ENCODE measurements at regions not wholly inside any gene's neighbourhood (a gene's known extent, or its start where the extent isn't known, plus 50 kb on each side); places are given as distances from the start of the nearest gene placed in this dataset.

DNA sequence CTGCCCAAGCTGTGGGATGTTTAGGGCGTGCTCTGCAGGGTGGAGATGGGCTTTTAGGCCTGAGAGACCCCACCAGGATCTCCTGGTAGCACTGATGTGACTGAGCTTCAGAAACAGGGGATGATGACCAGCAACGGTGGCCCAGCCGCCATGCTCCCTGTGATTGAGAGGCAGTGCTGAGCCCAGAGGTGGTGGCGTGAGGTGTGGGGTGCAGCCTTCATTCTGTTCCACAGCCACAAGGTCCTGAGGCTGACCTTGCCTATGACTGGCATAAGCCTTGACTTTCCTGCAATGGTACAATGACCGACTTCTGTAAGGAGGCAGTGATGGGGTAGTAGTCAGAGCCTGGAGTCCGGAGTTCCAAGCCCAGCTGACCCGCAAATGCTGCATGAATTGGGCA is 263.3 kb downstream of the TSN start:
- DNase-seq (ENCODE audit: low read depth, low spot score) = no peak
- TF ChIP-seq, protein P1, sequence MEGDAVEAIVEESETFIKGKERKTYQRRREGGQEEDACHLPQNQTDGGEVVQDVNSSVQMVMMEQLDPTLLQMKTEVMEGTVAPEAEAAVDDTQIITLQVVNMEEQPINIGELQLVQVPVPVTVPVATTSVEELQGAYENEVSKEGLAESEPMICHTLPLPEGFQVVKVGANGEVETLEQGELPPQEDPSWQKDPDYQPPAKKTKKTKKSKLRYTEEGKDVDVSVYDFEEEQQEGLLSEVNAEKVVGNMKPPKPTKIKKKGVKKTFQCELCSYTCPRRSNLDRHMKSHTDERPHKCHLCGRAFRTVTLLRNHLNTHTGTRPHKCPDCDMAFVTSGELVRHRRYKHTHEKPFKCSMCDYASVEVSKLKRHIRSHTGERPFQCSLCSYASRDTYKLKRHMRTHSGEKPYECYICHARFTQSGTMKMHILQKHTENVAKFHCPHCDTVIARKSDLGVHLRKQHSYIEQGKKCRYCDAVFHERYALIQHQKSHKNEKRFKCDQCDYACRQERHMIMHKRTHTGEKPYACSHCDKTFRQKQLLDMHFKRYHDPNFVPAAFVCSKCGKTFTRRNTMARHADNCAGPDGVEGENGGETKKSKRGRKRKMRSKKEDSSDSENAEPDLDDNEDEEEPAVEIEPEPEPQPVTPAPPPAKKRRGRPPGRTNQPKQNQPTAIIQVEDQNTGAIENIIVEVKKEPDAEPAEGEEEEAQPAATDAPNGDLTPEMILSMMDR (IDR thresholded peaks at IDR 0.05; ENCODE audit: low read depth, low read length) = no peak
- H3K4me3 ChIP-seq (ENCODE audit: low read depth, low read length) = no peak overlapping the region
- in situ Hi-C loops (cut with HindIII; ENCODE audit: low sequenced_read_pairs) = no loop called here

DNA sequence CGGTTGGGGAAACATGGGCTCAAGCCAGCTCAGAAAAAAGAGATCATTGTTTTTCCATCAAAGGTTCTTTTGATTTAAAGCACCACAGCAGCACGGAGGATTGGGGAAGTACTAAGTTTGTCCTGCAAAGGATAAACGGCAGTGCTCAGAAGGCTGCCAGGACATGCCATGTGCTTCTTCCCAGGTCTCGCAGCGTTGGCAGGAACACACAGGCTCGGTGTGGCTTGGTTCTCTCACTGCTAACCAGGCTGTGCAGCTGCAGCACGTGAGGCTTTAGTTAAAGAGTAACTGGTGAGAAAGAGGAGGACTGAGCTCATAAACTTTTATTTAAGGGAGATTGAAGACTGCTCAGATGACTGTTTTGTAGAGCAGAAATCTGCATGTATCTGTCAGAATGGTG is 264.3 kb downstream of the TSN start:
- in situ Hi-C loops (cut with HindIII; ENCODE audit: low sequenced_read_pairs) = no loop called here

DNA sequence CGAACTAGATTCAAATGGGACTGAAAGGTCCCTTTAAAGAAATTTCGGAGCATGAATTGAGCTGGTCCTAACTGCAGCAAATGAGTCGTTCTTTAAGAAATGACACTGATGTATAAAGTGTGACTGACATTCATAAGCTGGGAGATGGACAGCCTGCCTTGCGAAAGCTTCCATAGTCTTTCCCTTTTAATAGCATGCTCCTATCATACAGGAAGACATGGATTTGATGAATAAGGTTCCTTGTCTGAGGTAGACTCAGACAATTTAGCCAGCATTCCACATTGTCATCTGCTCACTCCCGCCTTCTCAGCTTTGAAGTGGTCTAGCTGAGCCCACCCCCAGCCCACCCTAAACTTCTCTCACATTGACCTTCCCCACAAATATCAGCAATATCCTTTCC is 264.9 kb downstream of the TSN start:
- TF ChIP-seq, protein P1 (IDR thresholded peaks at IDR 0.05; ENCODE audit: low read depth, low read length) = no peak
- H3K4me3 ChIP-seq (ENCODE audit: low read depth, low read length) = no peak overlapping the region
- no peak for DNase-seq (ENCODE audit: low read depth, low spot score)
- in situ Hi-C loops (cut with HindIII; ENCODE audit: low sequenced_read_pairs) = no loop called here

More for the DNA sequence above, 264.3 kb downstream of the TSN start:
- DNase-seq (ENCODE audit: low read depth, low spot score) = no peak
- TF ChIP-seq, protein P1 (IDR thresholded peaks at IDR 0.05; ENCODE audit: low read depth, low read length) = no peak
- H3K4me3 ChIP-seq (ENCODE audit: low read depth, low read length) = no peak overlapping the region

DNA sequence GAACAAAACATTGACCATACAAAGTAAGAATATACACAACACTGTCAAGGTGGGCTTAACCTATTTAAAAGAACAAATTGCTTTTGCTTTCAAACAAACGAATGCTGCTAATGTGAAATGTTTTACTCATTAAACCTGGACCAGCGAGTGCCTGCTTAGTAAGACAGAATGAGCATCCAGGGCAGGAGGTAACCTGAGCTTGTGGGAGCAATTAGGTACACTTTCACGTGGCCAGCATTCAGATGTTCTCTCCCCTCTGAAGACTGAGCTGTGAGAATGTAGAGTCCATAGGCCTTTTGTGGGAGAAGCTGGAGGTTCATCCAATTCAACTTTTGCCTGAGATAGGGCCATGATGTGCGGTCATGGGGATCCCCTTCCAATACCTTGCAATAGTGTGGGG is 266.5 kb downstream of the TSN start:
- no peak for DNase-seq (ENCODE audit: low read depth, low spot score)
- in situ Hi-C loops (cut with HindIII; ENCODE audit: low sequenced_read_pairs) = no loop called here
- TF ChIP-seq, protein P1 (IDR thresholded peaks at IDR 0.05; ENCODE audit: low read depth, low read length) = no peak
- H3K4me3 ChIP-seq (ENCODE audit: low read depth, low read length) = no peak overlapping the region

DNA sequence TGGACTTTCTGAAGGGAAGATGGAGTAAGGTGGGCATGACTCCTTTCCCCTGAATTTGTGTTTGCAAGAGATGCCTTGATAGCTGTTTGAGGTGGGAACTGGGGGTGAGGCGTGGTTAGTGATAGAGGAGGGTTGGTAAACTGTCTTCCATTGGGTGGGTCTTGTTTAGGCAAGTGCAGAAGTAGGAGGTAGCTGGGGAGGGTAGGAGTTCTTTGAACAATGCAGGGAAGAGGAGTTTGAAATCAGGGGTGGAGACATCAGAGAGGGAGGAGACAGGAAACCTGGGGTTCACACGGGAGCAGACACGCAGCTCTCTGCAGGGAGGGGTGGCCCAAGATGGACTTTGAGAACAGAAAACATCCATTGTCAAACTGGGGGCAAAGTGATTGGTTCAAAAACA is 267.1 kb downstream of the TSN start:
- TF ChIP-seq, protein P1 (IDR thresholded peaks at IDR 0.05; ENCODE audit: low read depth, low read length) = no peak
- no peak for DNase-seq (ENCODE audit: low read depth, low spot score)
- in situ Hi-C loops (cut with HindIII; ENCODE audit: low sequenced_read_pairs) = no loop called here
- no peak overlapping the region for H3K4me3 ChIP-seq (ENCODE audit: low read depth, low read length)

DNA sequence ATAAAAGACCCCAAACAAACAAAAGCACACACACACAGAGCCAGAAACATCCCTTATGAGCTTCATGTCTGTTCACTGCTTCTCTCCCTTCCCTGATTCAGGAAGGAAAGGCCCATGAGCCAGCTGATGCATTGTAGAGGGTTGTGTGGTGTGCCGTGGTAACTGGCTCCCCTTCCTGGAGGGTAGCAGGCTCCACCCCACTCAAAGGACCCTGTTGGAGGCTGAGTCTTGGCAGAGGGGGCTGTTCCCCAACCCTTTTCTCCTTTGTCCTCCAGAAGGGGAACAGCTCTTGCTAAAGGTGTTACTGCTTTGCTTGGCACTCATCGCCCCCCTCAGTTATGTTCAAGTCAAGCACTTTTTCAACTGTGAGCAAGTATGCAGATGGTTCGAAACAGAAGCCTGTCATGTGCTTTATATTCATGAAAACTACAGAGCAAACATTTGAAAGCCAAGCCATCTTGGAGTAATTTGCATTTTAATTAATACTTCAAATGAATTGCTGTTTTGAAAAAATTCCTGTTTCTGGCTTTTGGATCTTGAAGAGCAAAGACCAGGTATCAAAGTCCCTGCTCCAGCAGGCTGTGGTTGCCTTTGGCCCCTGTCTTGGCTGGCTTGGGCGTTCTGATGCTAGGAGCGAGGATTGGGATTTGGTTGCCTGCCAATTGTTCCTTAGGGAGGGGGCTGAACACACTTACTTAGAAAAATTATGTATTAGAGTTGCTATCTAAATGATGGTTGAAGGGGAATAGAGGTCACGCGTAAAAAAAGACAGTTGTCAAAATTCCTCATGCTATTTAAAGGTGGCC is 267.8 kb downstream of the TSN start:
- no peak for DNase-seq (ENCODE audit: low read depth, low spot score)
- in situ Hi-C loops (cut with HindIII; ENCODE audit: low sequenced_read_pairs) = no loop called here

More for the DNA sequence above, 267.8 kb downstream of the TSN start:
- H3K4me3 ChIP-seq (ENCODE audit: low read depth, low read length) = no peak overlapping the region
- TF ChIP-seq, protein P1 (IDR thresholded peaks at IDR 0.05; ENCODE audit: low read depth, low read length) = no peak

Data from astrocyte of the spinal cord (primary cell).